CMK (cell line): ENCODE measurements at regions not wholly inside any gene's neighbourhood (a gene's known extent, or its start where the extent isn't known, plus 50 kb on each side); places are given as distances from the start of the nearest gene placed in this dataset.

Source experiments
- DNase-seq: peaks from one replicate; pipeline ENCODE4 v3.0.0-alpha.2; 2010; ENCODE audit warnings: low read depth

- DNase-seq = no peak
These were observed 97.1 kb downstream of the LIPG start for GRCh38 chr18:49658823-49659404.

GRCh38 chr18:49656073-49656692 is 94.3 kb downstream of the LIPG start:
- no peak for DNase-seq

GRCh38 chr18:49655266-49656072 is 93.6 kb downstream of the LIPG start:
- DNase-seq = no peak

GRCh38 chr18:49654347-49654746 is 92.5 kb downstream of the LIPG start:
- DNase-seq = no peak

GRCh38 chr18:49652881-49653724 is 91.2 kb downstream of the LIPG start:
- no peak for DNase-seq

- no peak for DNase-seq
These were observed 89.2 kb downstream of the LIPG start for GRCh38 chr18:49651033-49651432.

- no peak for DNase-seq
These were observed 88.6 kb downstream of the LIPG start for GRCh38 chr18:49650426-49650891.

GRCh38 chr18:49648811-49649210 is 87.0 kb downstream of the LIPG start:
- DNase-seq = no peak
